Astrocyte (in vitro differentiated cells and primary cell): ENCODE measurements at regions not wholly inside any gene's neighbourhood (a gene's known extent, or its start where the extent isn't known, plus 50 kb on each side); places are given as distances from the start of the nearest gene placed in this dataset.

Experiments used
- DNase-seq: peaks from one replicate; pipeline ENCODE4 v3.0.0-alpha.2; 2010; ENCODE audit warnings: low read depth
- FAIRE-seq: peaks from 2 replicates; lab custom pipeline; 2011; peaks lifted over from hg19 to GRCh38; lab: Jason Lieb, UNC
- H2AFZ ChIP-seq: 2 replicates; pipeline ENCODE4 v1.6.0; 2012; ENCODE audit warnings: low read depth, low read length, inconsistent platforms
- H3K27ac ChIP-seq: 2 replicates; pipeline ENCODE4 v1.5.1; 2011; ENCODE audit warnings: low read depth, low read length, inconsistent platforms
- H3K27me3 ChIP-seq: 2 replicates; pipeline ENCODE4 v1.6.0; 2011; ENCODE audit warnings: low read length, inconsistent platforms; ENCODE audit not compliant: insufficient read depth
- H3K36me3 ChIP-seq: 2 replicates; pipeline ENCODE4 v1.5.1; 2011; ENCODE audit warnings: low read length, inconsistent platforms; ENCODE audit not compliant: insufficient read depth
- H3K4me1 ChIP-seq: 2 replicates; pipeline ENCODE4 v1.5.1; 2011; ENCODE audit warnings: low read length, inconsistent platforms; ENCODE audit not compliant: insufficient read depth
- H3K4me2 ChIP-seq: 2 replicates; pipeline ENCODE4 v1.6.0; 2012; ENCODE audit warnings: low read length, inconsistent platforms
- H3K4me3 ChIP-seq: 2 replicates; pipeline ENCODE4 v1.5.1; 2011; ENCODE audit warnings: low read depth, mild to moderate bottlenecking, low read length, inconsistent platforms; ENCODE audit not compliant: insufficient read depth
- H3K79me2 ChIP-seq: 2 replicates; pipeline ENCODE4 v1.6.0; 2012; ENCODE audit warnings: mild to moderate bottlenecking, low read length, inconsistent platforms; ENCODE audit not compliant: insufficient read depth
- H3K9ac ChIP-seq: 2 replicates; pipeline ENCODE4 v1.6.0; 2012; ENCODE audit warnings: mild to moderate bottlenecking, low read length, inconsistent platforms
- H3K9me3 ChIP-seq: 2 replicates; pipeline ENCODE4 v1.5.1; 2012; ENCODE audit warnings: low read depth, mild to moderate bottlenecking, low read length, inconsistent platforms; ENCODE audit not compliant: insufficient read depth
- H4K20me1 ChIP-seq: 2 replicates; pipeline ENCODE4 v1.6.0; 2012; ENCODE audit warnings: low read length, inconsistent platforms; ENCODE audit not compliant: insufficient read depth
- H3K27ac Mint-ChIP-seq: one replicate; pipeline ENCODE4 v1.8.0; 2021; ENCODE audit warnings: mild to moderate bottlenecking, mixed read lengths; ENCODE audit not compliant: unreplicated experiment
- H3K27me3 Mint-ChIP-seq: one replicate; pipeline ENCODE4 v1.8.0; 2021; ENCODE audit warnings: low read depth, mixed read lengths; ENCODE audit not compliant: unreplicated experiment
- H3K36me3 Mint-ChIP-seq: one replicate; pipeline ENCODE4 v1.8.0; 2021; ENCODE audit warnings: low read depth, mixed read lengths; ENCODE audit not compliant: unreplicated experiment
- H3K4me1 Mint-ChIP-seq: one replicate; pipeline ENCODE4 v1.8.0; 2021; ENCODE audit warnings: low read depth, mixed read lengths; ENCODE audit not compliant: unreplicated experiment
- H3K4me3 Mint-ChIP-seq: one replicate; pipeline ENCODE4 v1.8.0; 2021; ENCODE audit warnings: mild to moderate bottlenecking, moderate library complexity, mixed read lengths; ENCODE audit not compliant: unreplicated experiment
- H3K9me3 Mint-ChIP-seq: one replicate; pipeline ENCODE4 v1.8.0; 2021; ENCODE audit warnings: mild to moderate bottlenecking, mixed read lengths; ENCODE audit not compliant: unreplicated experiment
- CTCF ChIP-seq: IDR thresholded peaks from 2 replicates; pipeline ENCODE4 v1.5.1; 2011; ENCODE audit warnings: low read depth, mild to moderate bottlenecking, inconsistent platforms, low read length, moderate library complexity; ENCODE audit not compliant: insufficient read depth
- EZH2 ChIP-seq: IDR thresholded peaks from 2 replicates; pipeline ENCODE4 v1.6.1; 2012; ENCODE audit warnings: mild to moderate bottlenecking, low read length, inconsistent platforms; ENCODE audit not compliant: insufficient read depth

GRCh38 chr3:109392293-109392692, 54.9 kb upstream of the DPPA4 start:
- H3K9me3 ChIP-seq: no peaks in the 10 kb centered on the region
- H3K36me3 ChIP-seq: no peaks in the 10 kb centered on the region
- FAIRE-seq: no peak
- no peak overlapping the region for H2AFZ ChIP-seq
- H3K4me3 ChIP-seq: no peak overlapping the region
- no peaks in the 10 kb centered on the region for H3K27me3 ChIP-seq
- no peak overlapping the region for H3K4me2 ChIP-seq
- H3K9me3 Mint-ChIP-seq: peaks cover 3% of the 10 kb centered on the region
- H4K20me1 ChIP-seq: no peaks in the 10 kb centered on the region
- H3K36me3 Mint-ChIP-seq: no peaks in the 10 kb centered on the region
- H3K27ac ChIP-seq: no peak overlapping the region
- no peak overlapping the region for H3K9ac ChIP-seq
- no peaks in the 10 kb centered on the region for H3K79me2 ChIP-seq
- H3K27ac Mint-ChIP-seq: peak overlapping the region; percentile 43
- H3K27me3 Mint-ChIP-seq: no peaks in the 10 kb centered on the region
- H3K4me3 Mint-ChIP-seq: no peak overlapping the region
- TF ChIP-seq EZH2 (no peak), CTCF (no peak)
- DNase-seq: no peak
- H3K4me1 Mint-ChIP-seq: peaks cover 18% of the 10 kb centered on the region
- no peaks in the 10 kb centered on the region for H3K4me1 ChIP-seq

GRCh38 chr3:109387621-109388020, 50.3 kb upstream of the DPPA4 start:
- no peak for TF ChIP-seq EZH2
- no peak for TF ChIP-seq CTCF
- H3K36me3 Mint-ChIP-seq: no peaks in the 10 kb centered on the region
- no peaks in the 10 kb centered on the region for H3K4me1 ChIP-seq
- no peak overlapping the region for H2AFZ ChIP-seq
- no peak overlapping the region for H3K27ac ChIP-seq
- H3K27me3 ChIP-seq: no peaks in the 10 kb centered on the region
- H3K9ac ChIP-seq: no peak overlapping the region
- H3K4me1 Mint-ChIP-seq: peaks cover 21% of the 10 kb centered on the region
- H3K4me3 ChIP-seq: no peak overlapping the region
- H3K4me3 Mint-ChIP-seq: no peak overlapping the region
- H3K27ac Mint-ChIP-seq: no peak overlapping the region
- H3K9me3 ChIP-seq: no peaks in the 10 kb centered on the region
- H3K9me3 Mint-ChIP-seq: peaks cover 3% of the 10 kb centered on the region
- no peaks in the 10 kb centered on the region for H3K27me3 Mint-ChIP-seq
- DNase-seq: no peak
- no peak overlapping the region for H3K4me2 ChIP-seq
- H4K20me1 ChIP-seq: no peaks in the 10 kb centered on the region
- no peaks in the 10 kb centered on the region for H3K36me3 ChIP-seq
- H3K79me2 ChIP-seq: no peaks in the 10 kb centered on the region
- no peak for FAIRE-seq

- no peak overlapping the region for H3K4me3 Mint-ChIP-seq
- H3K4me3 ChIP-seq: no peak overlapping the region
- H3K9me3 Mint-ChIP-seq: peaks cover 3% of the 10 kb centered on the region
- peaks cover 20% of the 10 kb centered on the region for H3K4me1 Mint-ChIP-seq
- H3K9ac ChIP-seq: no peak overlapping the region
- no peak overlapping the region for H2AFZ ChIP-seq
- no peaks in the 10 kb centered on the region for H3K36me3 Mint-ChIP-seq
- DNase-seq: no peak
- H3K27me3 ChIP-seq: no peaks in the 10 kb centered on the region
- H3K4me2 ChIP-seq: no peak overlapping the region
- H3K27me3 Mint-ChIP-seq: no peaks in the 10 kb centered on the region
- no peaks in the 10 kb centered on the region for H4K20me1 ChIP-seq
- FAIRE-seq: no peak
- H3K27ac Mint-ChIP-seq: no peak overlapping the region
- H3K36me3 ChIP-seq: no peaks in the 10 kb centered on the region
- no peaks in the 10 kb centered on the region for H3K4me1 ChIP-seq
- no peaks in the 10 kb centered on the region for H3K9me3 ChIP-seq
- no peak overlapping the region for H3K27ac ChIP-seq
- no peaks in the 10 kb centered on the region for H3K79me2 ChIP-seq
- no peak for TF ChIP-seq EZH2
- no peak for TF ChIP-seq CTCF
Observed at GRCh38 chr3:109387201-109387600, 49.9 kb upstream of the DPPA4 start.
